Calu3 (cell line): ENCODE measurements at regions not wholly inside any gene's neighbourhood (a gene's known extent, or its start where the extent isn't known, plus 50 kb on each side); places are given as distances from the start of the nearest gene placed in this dataset.

ENCODE experiments used
- BruUV-seq: library from RNA; stranded (reverse); fragments of 400-500 nt; replicated peaks from 2 replicates; lab custom pipeline; 2021; lab: Mats Ljungman, UMichigan
- CTCF ChIA-PET: fragments of 300-600 bp; sonication (Branson Sonifier 250); formaldehyde crosslinking; loops from one replicate; lab custom pipeline; 2022; ENCODE audit warnings: antibody characterized with exemption; lab: Charles Lee
- DNase-seq: peaks from one replicate; pipeline ENCODE4 v3.0.0; 2022
- H3K27ac Mint-ChIP-seq: one replicate; pipeline ENCODE4 v1.8.0; 2022; ENCODE audit warnings: mixed read lengths; ENCODE audit not compliant: unreplicated experiment
- H3K27me3 Mint-ChIP-seq: one replicate; pipeline ENCODE4 v1.8.0; 2022; ENCODE audit warnings: mixed read lengths; ENCODE audit not compliant: unreplicated experiment
- H3K36me3 Mint-ChIP-seq: one replicate; pipeline ENCODE4 v1.8.0; 2022; ENCODE audit warnings: mild to moderate bottlenecking, moderate library complexity, mixed read lengths; ENCODE audit not compliant: insufficient read depth, unreplicated experiment
- H3K4me1 Mint-ChIP-seq: one replicate; pipeline ENCODE4 v1.8.0; 2022; ENCODE audit warnings: mild to moderate bottlenecking, low read depth, mixed read lengths; ENCODE audit not compliant: unreplicated experiment
- H3K4me3 Mint-ChIP-seq: one replicate; pipeline ENCODE4 v1.8.0; 2022; ENCODE audit warnings: mild to moderate bottlenecking, low read depth, moderate library complexity, mixed read lengths; ENCODE audit not compliant: unreplicated experiment
- H3K9me3 Mint-ChIP-seq: one replicate; pipeline ENCODE4 v1.8.0; 2022; ENCODE audit warnings: low read depth, mixed read lengths; ENCODE audit not compliant: unreplicated experiment
- intact Hi-C: fragments of 100-400 bp; cut with micrococcal nuclease; formaldehyde crosslinking; loops from one replicate; pipeline ENCODE4 v1.10.0; 2022; ENCODE audit not compliant: unreplicated experiment
- TF ChIP-seq, protein P1 (sequence below): fragments of 200-600 bp; IDR thresholded peaks from one replicate; pipeline ENCODE4 v1.8.0; 2022; ENCODE audit warnings: antibody characterized with exemption; ENCODE audit not compliant: unreplicated experiment

DNA sequence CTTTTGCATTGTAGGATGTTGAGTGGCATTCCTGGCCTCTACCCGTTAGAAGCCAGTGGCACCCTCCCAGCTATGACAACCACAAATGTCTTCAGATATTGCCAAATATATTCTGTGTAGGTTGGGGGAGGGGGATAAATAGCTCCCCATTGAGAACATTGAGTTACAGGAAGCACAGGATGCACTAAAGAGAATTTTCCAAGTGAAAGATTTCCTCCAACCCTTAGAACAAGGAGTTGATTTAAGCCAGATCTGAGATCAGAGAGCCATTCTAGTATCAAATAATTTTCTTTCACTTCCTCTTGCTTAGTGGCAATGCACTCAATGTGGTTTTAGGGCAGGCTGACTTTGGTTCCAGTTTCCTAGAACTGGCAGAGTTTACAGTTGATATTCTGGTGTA, 436.6 kb downstream of the C4orf33 start:
- Mint-ChIP-seq H3K4me3 (no peak overlapping the region), H3K36me3 (no peaks in the 10 kb centered on the region), H3K4me1 (peaks cover 2% of the 10 kb centered on the region), H3K27me3 (no peaks in the 10 kb centered on the region), H3K9me3 (no peaks in the 10 kb centered on the region), H3K27ac (no peak overlapping the region)
- TF ChIP-seq, protein P1, sequence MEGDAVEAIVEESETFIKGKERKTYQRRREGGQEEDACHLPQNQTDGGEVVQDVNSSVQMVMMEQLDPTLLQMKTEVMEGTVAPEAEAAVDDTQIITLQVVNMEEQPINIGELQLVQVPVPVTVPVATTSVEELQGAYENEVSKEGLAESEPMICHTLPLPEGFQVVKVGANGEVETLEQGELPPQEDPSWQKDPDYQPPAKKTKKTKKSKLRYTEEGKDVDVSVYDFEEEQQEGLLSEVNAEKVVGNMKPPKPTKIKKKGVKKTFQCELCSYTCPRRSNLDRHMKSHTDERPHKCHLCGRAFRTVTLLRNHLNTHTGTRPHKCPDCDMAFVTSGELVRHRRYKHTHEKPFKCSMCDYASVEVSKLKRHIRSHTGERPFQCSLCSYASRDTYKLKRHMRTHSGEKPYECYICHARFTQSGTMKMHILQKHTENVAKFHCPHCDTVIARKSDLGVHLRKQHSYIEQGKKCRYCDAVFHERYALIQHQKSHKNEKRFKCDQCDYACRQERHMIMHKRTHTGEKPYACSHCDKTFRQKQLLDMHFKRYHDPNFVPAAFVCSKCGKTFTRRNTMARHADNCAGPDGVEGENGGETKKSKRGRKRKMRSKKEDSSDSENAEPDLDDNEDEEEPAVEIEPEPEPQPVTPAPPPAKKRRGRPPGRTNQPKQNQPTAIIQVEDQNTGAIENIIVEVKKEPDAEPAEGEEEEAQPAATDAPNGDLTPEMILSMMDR = no peak
- CTCF ChIA-PET = no interaction called here
- no TSS peak for BruUV-seq
- intact Hi-C loops = no loop called here
- DNase-seq = no peak

- H3K4me3 Mint-ChIP-seq = no peak overlapping the region
- H3K27ac Mint-ChIP-seq = no peak overlapping the region
- BruUV-seq = no TSS peak
- TF ChIP-seq, protein P1 = no peak
- H3K4me1 Mint-ChIP-seq = peaks cover 4% of the 10 kb centered on the region
- H3K36me3 Mint-ChIP-seq = no peaks in the 10 kb centered on the region
- intact Hi-C loops = no loop called here
- no peaks in the 10 kb centered on the region for H3K27me3 Mint-ChIP-seq
- peaks cover 4% of the 10 kb centered on the region for H3K9me3 Mint-ChIP-seq
- CTCF ChIA-PET = no interaction called here
- DNase-seq = no peak
Observed at GRCh38 chr4:129543299-129543698, 447.3 kb downstream of the C4orf33 start.

DNA sequence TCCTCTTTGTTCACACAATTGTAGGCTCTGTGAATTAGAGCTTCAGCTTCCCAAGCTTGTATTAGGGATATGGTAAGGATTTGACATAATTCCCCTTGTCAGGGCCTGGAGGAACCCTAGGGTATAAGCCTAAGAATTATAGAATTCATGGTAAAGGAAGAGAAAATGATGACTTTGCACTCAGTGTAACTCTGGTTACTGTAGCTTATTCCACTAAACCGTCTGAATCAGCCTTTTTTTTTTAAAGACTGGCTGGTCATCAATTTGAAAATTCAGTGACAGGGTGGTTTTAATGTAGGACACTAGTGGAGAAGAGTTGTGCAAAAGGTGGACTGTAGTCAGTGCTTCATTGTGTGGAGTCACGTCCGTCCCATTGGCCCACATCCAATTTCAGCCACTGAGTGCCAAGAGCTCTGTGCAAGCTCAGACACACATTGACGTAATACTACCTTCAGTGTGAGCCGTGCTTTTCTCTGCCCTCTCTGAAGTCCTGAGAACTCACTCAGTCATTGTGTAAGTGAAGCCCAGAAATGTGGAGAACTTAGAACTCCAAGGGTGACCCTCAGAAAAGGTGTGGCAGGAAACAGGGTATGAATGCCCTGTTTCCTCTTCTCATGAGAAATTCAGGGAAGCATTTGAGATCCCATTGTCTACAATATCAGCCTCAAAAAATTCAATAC, 449.8 kb downstream of the C4orf33 start:
- BruUV-seq = no TSS peak
- H3K36me3 Mint-ChIP-seq = no peaks in the 10 kb centered on the region
- no peaks in the 10 kb centered on the region for H3K27me3 Mint-ChIP-seq
- peaks cover under 1% of the 10 kb centered on the region for H3K9me3 Mint-ChIP-seq
- no peak overlapping the region for H3K4me3 Mint-ChIP-seq
- H3K27ac Mint-ChIP-seq = no peak overlapping the region
- TF ChIP-seq, protein P1 = no peak
- CTCF ChIA-PET = interaction anchor here (1.7 kb wide), 1 partner anchor 71 kb away, joined by 3 read pairs; no protein-coding TSS in a partner anchor
- DNase-seq = peak; percentile 61
- no peaks in the 10 kb centered on the region for H3K4me1 Mint-ChIP-seq
- intact Hi-C loops = no loop called here

DNA sequence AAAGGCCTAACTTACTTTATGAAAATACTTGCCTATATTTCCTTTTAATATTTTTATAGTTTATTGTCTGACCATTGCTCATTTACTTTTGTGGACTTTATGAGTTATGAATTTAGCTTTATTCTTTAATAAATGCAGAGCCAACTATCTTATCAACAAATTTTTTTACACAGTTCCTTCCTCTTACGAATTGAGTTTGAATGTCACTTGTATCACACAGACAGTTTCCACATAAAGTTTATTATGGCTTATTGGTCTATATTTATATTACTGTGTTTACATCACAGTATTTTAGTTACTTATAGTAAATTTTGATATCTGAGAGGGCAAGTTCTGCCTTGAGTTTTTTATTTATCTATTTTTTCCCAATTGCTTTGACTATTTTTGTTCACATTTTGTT, 450.6 kb downstream of the C4orf33 start:
- Mint-ChIP-seq H3K4me1 (no peaks in the 10 kb centered on the region), H3K27me3 (no peaks in the 10 kb centered on the region), H3K4me3 (no peak overlapping the region), H3K27ac (no peak overlapping the region), H3K36me3 (no peaks in the 10 kb centered on the region), H3K9me3 (no peaks in the 10 kb centered on the region)
- TF ChIP-seq, protein P1 = no peak
- BruUV-seq = no TSS peak
- CTCF ChIA-PET = interaction anchor here (1.7 kb wide), 1 partner anchor 70 kb away, joined by 3 read pairs; no protein-coding TSS in a partner anchor
- intact Hi-C loops = no loop called here
- DNase-seq = no peak
